CD14-positive monocyte (primary cell): ENCODE measurements at regions not wholly inside any gene's neighbourhood (a gene's known extent, or its start where the extent isn't known, plus 50 kb on each side); places are given as distances from the start of the nearest gene placed in this dataset.
A peak's percentile ranks its signal among the peaks of the same experiment; 100 is the strongest.

Source experiments
- DNase-seq, 3 donors: peaks; one replicate each; pipeline ENCODE4 v3.0.0-alpha.2; 2011 to 2022
- H2AFZ ChIP-seq: 2 replicates; pipeline ENCODE4 v1.6.0; 2012; ENCODE audit warnings: mild to moderate bottlenecking, low read depth, low read length, inconsistent platforms; ENCODE audit not compliant: insufficient read depth, poor library complexity, severe bottlenecking
- H3K27ac ChIP-seq, 2 donors: 1 replicate in 1 of 2; 2 replicates in 1 of 2; pipeline ENCODE4 v1.5.1; 2012 to 2013; ENCODE audit warnings: low read length in 2 of 2, control low read depth in 1 of 2, inconsistent platforms in 1 of 2, low read depth in 1 of 2, mild to moderate bottlenecking in 1 of 2
- H3K27me3 ChIP-seq, 2 donors: one replicate each; pipeline versions ENCODE4 v1.6.0 to v1.6.1; 2011 to 2013; ENCODE audit warnings: low read length in 2 of 2; ENCODE audit not compliant: control insufficient read depth in 2 of 2, insufficient read depth in 2 of 2
- H3K36me3 ChIP-seq, 2 donors: replicated peaks in 1 of 2; 1 replicate in 1 of 2; 2 replicates in 1 of 2; pipeline versions ENCODE4 v1.5.1 to v1.6.1; 2012 to 2013; ENCODE audit warnings: low read length in 2 of 2, control low read depth in 1 of 2, inconsistent platforms in 1 of 2, mild to moderate bottlenecking in 1 of 2; ENCODE audit not compliant: insufficient read depth in 2 of 2, control insufficient read depth in 1 of 2
- H3K4me1 ChIP-seq, 2 donors: 1 replicate in 1 of 2; 2 replicates in 1 of 2; pipeline versions ENCODE4 v1.5.1 to v1.6.1; 2012 to 2013; ENCODE audit warnings: low read length in 2 of 2, control low read depth in 1 of 2, inconsistent platforms in 1 of 2, mild to moderate bottlenecking in 1 of 2, moderate library complexity in 1 of 2; ENCODE audit not compliant: insufficient read depth in 2 of 2, control insufficient read depth in 1 of 2
- H3K4me2 ChIP-seq: replicated peaks from 2 replicates; pipeline ENCODE3; 2012; ENCODE audit warnings: low read length, moderate library complexity, mild to moderate bottlenecking; ENCODE audit not compliant: poor library complexity, severe bottlenecking; ENCODE audit errors: extremely low read depth
- H3K4me3 ChIP-seq, 3 experiments: fragments of 200-600 bp in 1 of 3; sonication (generic) in 1 of 3; replicated peaks in 1 of 3; 1 replicate in 2 of 3; 2 replicates in 1 of 3; pipeline ENCODE4 v1.5.1; 2011 to 2013; ENCODE audit warnings: low read length in 3 of 3, mild to moderate bottlenecking in 3 of 3, control low read depth in 2 of 3, low read depth in 2 of 3, inconsistent platforms in 1 of 3, moderate library complexity in 1 of 3
- H3K79me2 ChIP-seq: 2 replicates; pipeline ENCODE4 v1.6.0; 2012; ENCODE audit warnings: mild to moderate bottlenecking, control low read depth, inconsistent platforms, low read length, moderate library complexity; ENCODE audit not compliant: insufficient read depth
- H3K9ac ChIP-seq: 2 replicates; pipeline ENCODE4 v1.6.0; 2017; ENCODE audit warnings: low read length, mild to moderate bottlenecking; ENCODE audit not compliant: insufficient read depth, poor library complexity, severe bottlenecking
- H3K9me3 ChIP-seq, 2 donors: replicated peaks in 1 of 2; 1 replicate in 1 of 2; 2 replicates in 1 of 2; pipeline versions ENCODE4 v1.5.1 to v1.6.1; 2012 to 2013; ENCODE audit warnings: low read length in 2 of 2, control low read depth in 1 of 2; ENCODE audit not compliant: control insufficient read depth in 1 of 2, insufficient read depth in 1 of 2
- H4K20me1 ChIP-seq: 2 replicates; pipeline ENCODE4 v1.6.0; 2012; ENCODE audit warnings: mild to moderate bottlenecking, low read length, control low read depth, moderate library complexity; ENCODE audit not compliant: insufficient read depth
- H3K27ac Mint-ChIP-seq, 7 donors: one replicate each; pipeline ENCODE4 v1.8.0; 2020; ENCODE audit warnings: mild to moderate bottlenecking in 7 of 7, mixed read lengths in 7 of 7, moderate library complexity in 6 of 7, inconsistent platforms in 2 of 7
- H3K27me3 Mint-ChIP-seq, 3 donors: one replicate each; pipeline ENCODE4 v1.8.0; 2021 to 2022; ENCODE audit warnings: low read depth in 3 of 3, mild to moderate bottlenecking in 3 of 3, mixed read lengths in 3 of 3, moderate library complexity in 3 of 3, inconsistent platforms in 1 of 3
- H3K36me3 Mint-ChIP-seq, 2 donors: one replicate each; pipeline ENCODE4 v1.8.0; 2020; ENCODE audit warnings: mixed read lengths in 2 of 2, inconsistent platforms in 1 of 2, mild to moderate bottlenecking in 1 of 2
- H3K4me1 Mint-ChIP-seq: one replicate; pipeline ENCODE4 v1.8.0; 2020; ENCODE audit warnings: mild to moderate bottlenecking, mixed read lengths
- H3K4me3 Mint-ChIP-seq, 2 donors: one replicate each; pipeline ENCODE4 v1.8.0; 2020; ENCODE audit warnings: mild to moderate bottlenecking in 2 of 2, mixed read lengths in 2 of 2, moderate library complexity in 1 of 2
- H3K9me3 Mint-ChIP-seq, 7 donors: one replicate each; pipeline ENCODE4 v1.8.0; 2020 to 2022; ENCODE audit warnings: mixed read lengths in 7 of 7, mild to moderate bottlenecking in 6 of 7, moderate library complexity in 6 of 7, inconsistent platforms in 2 of 7
- WGBS: methylation state at CpG from one replicate; pipeline ENCODE4 v1.1.5; 2013; ENCODE audit warnings: missing lambda C conversion rate; ENCODE audit not compliant: insufficient coverage; 5-methylcytosine and 5-hydroxymethylcytosine counted together
- intact Hi-C, 2 donors: fragments of 100-400 bp; cut with micrococcal nuclease; formaldehyde crosslinking; loops; one replicate each; pipeline versions ENCODE4 v1.15.0 to v1.15.1; 2023
- TF ChIP-seq, protein P1 (sequence below): fragments of 200-600 bp; IDR thresholded peaks from one replicate; pipeline ENCODE4 v1.8.0; 2022; ENCODE audit warnings: antibody characterized with exemption, mild to moderate bottlenecking

DNA sequence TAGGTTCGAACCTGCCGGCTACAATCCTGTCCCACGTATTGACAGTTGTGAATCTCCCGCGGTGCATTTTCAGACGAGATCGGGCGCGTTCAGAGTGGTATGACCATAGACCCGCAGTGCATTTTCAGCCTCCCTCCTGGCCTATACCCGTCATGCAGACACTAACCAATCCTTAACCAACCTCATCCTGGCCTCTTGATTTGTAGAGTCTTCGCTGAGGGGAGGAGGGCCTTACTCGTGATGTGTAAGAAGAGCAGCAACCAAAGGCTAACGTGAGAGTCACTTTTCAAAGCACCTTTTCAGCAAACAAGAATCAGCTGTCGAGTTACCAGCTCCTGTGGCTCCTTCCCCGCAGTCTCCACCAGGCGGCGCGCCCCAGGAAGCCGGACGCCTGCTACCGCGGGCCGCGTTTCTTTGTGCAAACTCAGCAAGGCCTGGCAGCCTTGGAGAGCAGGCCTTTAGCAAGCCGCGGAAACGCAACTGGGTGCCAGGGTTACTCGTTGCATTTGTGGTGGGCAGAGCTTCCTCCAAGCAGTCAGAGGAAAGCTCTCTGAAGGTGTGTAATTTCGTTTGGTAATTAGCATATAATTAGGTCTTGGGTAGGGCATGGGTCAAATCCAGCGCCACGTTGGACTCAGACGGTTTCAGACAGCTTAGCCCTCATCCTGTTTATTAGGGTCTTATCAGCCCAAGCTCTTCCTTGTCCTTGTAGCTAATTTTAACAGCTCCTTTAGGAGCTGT lies 139.8 kb downstream of the OR2B2 start:
- no peaks in the 10 kb centered on the region for H3K36me3 ChIP-seq
- intact Hi-C loops, result no loop called here
- H3K27ac ChIP-seq, result no peak overlapping the region
- Mint-ChIP-seq H3K4me1 (peaks cover 35% of the 10 kb centered on the region), H3K4me3 (peak overlapping the region in 1 of 2 donors; percentile 39), H3K27me3 (peaks cover 0 to 2% (median 0%) of the 10 kb centered on the region in 3 donors), H3K36me3 (no peaks in the 10 kb centered on the region), H3K27ac (peak overlapping the region in 5 of 7 donors; percentile 46 to 87 (median 76)), H3K9me3 (no peaks in the 10 kb centered on the region)
- peak overlapping the region; percentile 54 for H2AFZ ChIP-seq
- WGBS, result 17% methylated on average over 28 of the region's 33 CpGs
- peak; percentile 71 to 80 (median 79) for DNase-seq
- H3K4me1 ChIP-seq, result peaks cover 32 to 33% of the 10 kb centered on the region in 2 donors
- H3K4me2 ChIP-seq, result peak overlapping the region; percentile 24
- H3K9me3 ChIP-seq, result no peaks in the 10 kb centered on the region
- no peak overlapping the region for H3K4me3 ChIP-seq
- no peaks in the 10 kb centered on the region for H4K20me1 ChIP-seq
- TF ChIP-seq, protein P1, sequence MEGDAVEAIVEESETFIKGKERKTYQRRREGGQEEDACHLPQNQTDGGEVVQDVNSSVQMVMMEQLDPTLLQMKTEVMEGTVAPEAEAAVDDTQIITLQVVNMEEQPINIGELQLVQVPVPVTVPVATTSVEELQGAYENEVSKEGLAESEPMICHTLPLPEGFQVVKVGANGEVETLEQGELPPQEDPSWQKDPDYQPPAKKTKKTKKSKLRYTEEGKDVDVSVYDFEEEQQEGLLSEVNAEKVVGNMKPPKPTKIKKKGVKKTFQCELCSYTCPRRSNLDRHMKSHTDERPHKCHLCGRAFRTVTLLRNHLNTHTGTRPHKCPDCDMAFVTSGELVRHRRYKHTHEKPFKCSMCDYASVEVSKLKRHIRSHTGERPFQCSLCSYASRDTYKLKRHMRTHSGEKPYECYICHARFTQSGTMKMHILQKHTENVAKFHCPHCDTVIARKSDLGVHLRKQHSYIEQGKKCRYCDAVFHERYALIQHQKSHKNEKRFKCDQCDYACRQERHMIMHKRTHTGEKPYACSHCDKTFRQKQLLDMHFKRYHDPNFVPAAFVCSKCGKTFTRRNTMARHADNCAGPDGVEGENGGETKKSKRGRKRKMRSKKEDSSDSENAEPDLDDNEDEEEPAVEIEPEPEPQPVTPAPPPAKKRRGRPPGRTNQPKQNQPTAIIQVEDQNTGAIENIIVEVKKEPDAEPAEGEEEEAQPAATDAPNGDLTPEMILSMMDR, result peak; percentile 93
- no peak overlapping the region for H3K9ac ChIP-seq
- no peaks in the 10 kb centered on the region for H3K79me2 ChIP-seq
- H3K27me3 ChIP-seq, result no peaks in the 10 kb centered on the region

DNA sequence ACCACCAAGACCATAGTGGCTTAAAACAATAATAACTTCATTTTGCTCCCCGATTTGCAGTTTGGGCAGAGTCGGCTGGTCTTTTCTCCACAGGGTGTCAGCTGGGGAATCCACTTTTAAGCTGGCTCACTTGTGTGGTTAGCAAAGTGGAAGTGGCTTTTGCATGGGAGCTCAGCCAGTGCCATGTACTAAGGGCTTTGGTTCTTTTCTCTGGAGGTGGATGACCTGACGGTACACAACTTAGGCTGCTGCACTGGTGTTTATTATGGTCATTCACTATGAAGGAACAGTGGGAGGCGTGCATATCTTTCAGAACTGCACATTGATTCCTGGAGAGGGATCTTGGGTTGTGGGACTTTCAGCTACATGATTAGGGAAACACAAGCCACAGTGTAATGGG lies 141.0 kb downstream of the OR2B2 start:
- Histone ChIP-seq H3K9ac (no peak overlapping the region), H4K20me1 (no peaks in the 10 kb centered on the region), H3K9me3 (no peaks in the 10 kb centered on the region), H3K27me3 (no peaks in the 10 kb centered on the region), H3K79me2 (no peaks in the 10 kb centered on the region), H3K27ac (no peak overlapping the region), H3K4me3 (no peak overlapping the region), H3K4me2 (no peak overlapping the region), H3K36me3 (no peaks in the 10 kb centered on the region), H3K4me1 (peaks cover 32 to 33% of the 10 kb centered on the region in 2 donors), H2AFZ (peak overlapping the region; percentile 30)
- DNase-seq, result no peak
- H3K27ac Mint-ChIP-seq, result peak overlapping the region in 1 of 7 donors; percentile 68
- intact Hi-C loops, result no loop called here
- 0% methylated on average over 3 of the region's 4 CpGs for WGBS
- H3K9me3 Mint-ChIP-seq, result no peaks in the 10 kb centered on the region
- TF ChIP-seq, protein P1, result no peak
- H3K4me3 Mint-ChIP-seq, result peak overlapping the region in 1 of 2 donors; percentile 43
- H3K4me1 Mint-ChIP-seq, result peaks cover 34% of the 10 kb centered on the region
- peaks cover 0 to 2% (median 0%) of the 10 kb centered on the region in 3 donors for H3K27me3 Mint-ChIP-seq
- no peaks in the 10 kb centered on the region for H3K36me3 Mint-ChIP-seq
